Spleen (tissue), 11 donors: ENCODE measurements at regions not wholly inside any gene's neighbourhood (a gene's known extent, or its start where the extent isn't known, plus 50 kb on each side); places are given as distances from the start of the nearest gene placed in this dataset.
A peak's percentile ranks its signal among the peaks of the same experiment; 100 is the strongest.

ENCODE experiments used
- DNase-seq: peaks from one replicate; pipeline ENCODE4 v3.0.0-alpha.2; 2020
- H3K27ac ChIP-seq, 8 donors: fragments of 200-600 bp; sonication (generic) in 7 of 8; 1 replicate in 4 of 8; 2 replicates in 4 of 8; pipeline versions ENCODE4 v1.5.0 to v1.8.0; 2016 to 2021; ENCODE audit warnings: inconsistent platforms in 4 of 8, mild to moderate bottlenecking in 4 of 8, moderate library complexity in 1 of 8
- H3K27me3 ChIP-seq, 7 donors: fragments of 200-600 bp; sonication (generic) in 6 of 7; replicated peaks in 1 of 7; 1 replicate in 4 of 7; 2 replicates in 3 of 7; pipeline versions ENCODE4 v1.5.0 to v1.8.0; 2016 to 2021; ENCODE audit warnings: inconsistent platforms in 3 of 7, mild to moderate bottlenecking in 1 of 7
- H3K36me3 ChIP-seq, 6 donors: fragments of 200-600 bp; sonication (generic) in 5 of 6; 1 replicate in 4 of 6; 2 replicates in 2 of 6; pipeline versions ENCODE4 v1.5.0 to v1.8.0; 2016 to 2021; ENCODE audit warnings: inconsistent platforms in 2 of 6
- H3K4me1 ChIP-seq, 6 donors: fragments of 200-600 bp; sonication (generic) in 5 of 6; 1 replicate in 3 of 6; 2 replicates in 3 of 6; pipeline versions ENCODE4 v1.5.0 to v1.8.0; 2016 to 2021; ENCODE audit warnings: inconsistent platforms in 3 of 6
- H3K4me3 ChIP-seq, 8 donors: fragments of 200-600 bp; sonication (generic) in 7 of 8; 1 replicate in 4 of 8; 2 replicates in 4 of 8; pipeline versions ENCODE4 v1.5.0 to v1.8.0; 2016 to 2021; ENCODE audit warnings: inconsistent platforms in 4 of 8, mild to moderate bottlenecking in 4 of 8, moderate library complexity in 2 of 8
- H3K9me3 ChIP-seq, 8 donors: fragments of 200-600 bp; sonication (generic) in 7 of 8; 1 replicate in 4 of 8; 2 replicates in 4 of 8; pipeline versions ENCODE4 v1.5.0 to v1.8.0; 2016 to 2021; ENCODE audit warnings: inconsistent platforms in 4 of 8
- CTCF ChIP-seq, 11 experiments: fragments of 200-600 bp in 7 of 11; fragments of 450-650 bp in 4 of 11; sonication (generic) in 4 of 11; IDR thresholded peaks in 8 of 11; conservative IDR thresholded peaks in 3 of 11; 1 replicate in 7 of 11; 2 replicates in 4 of 11; pipeline versions ENCODE4 v1.4.0 to v1.8.0; 2016 to 2021; ENCODE audit warnings: antibody characterized with exemption in 11 of 11, inconsistent platforms in 4 of 11, mild to moderate bottlenecking in 1 of 11
- POLR2A ChIP-seq, 3 donors: fragments of 450-650 bp; IDR thresholded peaks; one replicate each; pipeline ENCODE4 v1.5.1; 2017; ENCODE audit warnings: antibody characterized with exemption in 3 of 3, mild to moderate bottlenecking in 1 of 3
- POLR2AphosphoS5 ChIP-seq, 3 donors: sonication (generic); formaldehyde crosslinking; IDR thresholded peaks; one replicate each; pipeline ENCODE4 v1.5.1; 2017; ENCODE audit warnings: antibody characterized with exemption in 3 of 3
- WGBS, 5 donors: extraction: QIAGEN DNeasy Blood & Tissue Kit in 3 of 5; methylation state at CpG; one replicate each; pipeline versions ENCODE4 v1.1.5 to v1.1.7; 2013 to 2018; 5-methylcytosine and 5-hydroxymethylcytosine counted together
- intact Hi-C: fragments of 100-400 bp; cut with DNase I; formaldehyde crosslinking; loops from one replicate; pipeline ENCODE4 v1.15.0; 2023; ENCODE audit warnings: low total_unique reads
- donor health status: healthy with polysubstance abuse.
- donor health status: DM: no; HTN: no; CAD: no; lungs with moderate emphysema.
- donor health status: DM: no; HTN: no; CAD: no.
- donor health status: Bipolar disorder and iron deficiency.
- donor health status: healthy.
- donor health status: DM: no; HTN: no; CAD: no.
- donor health status: DM: yes; HTN: yes; CAD: no.

GRCh38 chr2:198314559-198315153, 510.3 kb downstream of the PLCL1 start:
- Histone ChIP-seq H3K9me3 (no peaks in the 10 kb centered on the region), H3K4me3 (no peak overlapping the region), H3K27me3 (peaks cover 0 to 47% (median 7%) of the 10 kb centered on the region in 7 donors), H3K27ac (no peak overlapping the region), H3K4me1 (peaks cover 0 to 2% (median 0%) of the 10 kb centered on the region in 6 donors), H3K36me3 (no peaks in the 10 kb centered on the region)
- WGBS, 5 donors: 7 to 15% (median 12%) methylated on average over 8 of the region's 8 CpGs
- TF ChIP-seq POLR2A (IDR thresholded peaks at IDR 0.05) (no peak), CTCF (IDR thresholded peaks at IDR 0.05 in 8 of 11, conservative IDR thresholded peaks at IDR 0.05 in 3 of 11) (peak in 8 of 11 experiments; percentile 15 to 59 (median 34))
- intact Hi-C loops: loop anchor here (5.0 kb wide), 1 partner anchor 1423 kb away; no protein-coding TSS in a partner anchor
- no peak for DNase-seq

GRCh38 chr2:198312596-198313483, 508.4 kb downstream of the PLCL1 start:
- no peak overlapping the region for H3K27ac ChIP-seq
- no peak overlapping the region for H3K4me3 ChIP-seq
- H3K27me3 ChIP-seq: peaks cover 0 to 47% (median 5%) of the 10 kb centered on the region in 7 donors
- TF ChIP-seq CTCF (IDR thresholded peaks at IDR 0.05 in 8 of 11, conservative IDR thresholded peaks at IDR 0.05 in 3 of 11): no peak
- TF ChIP-seq POLR2A (IDR thresholded peaks at IDR 0.05): no peak
- no peak for TF ChIP-seq POLR2AphosphoS5 (IDR thresholded peaks at IDR 0.05)
- no peaks in the 10 kb centered on the region for H3K9me3 ChIP-seq
- peaks cover 0 to 3% (median 0%) of the 10 kb centered on the region in 6 donors for H3K4me1 ChIP-seq
- DNase-seq: no peak
- intact Hi-C loops: loop anchor here (5.0 kb wide), 1 partner anchor 1424 kb away; no protein-coding TSS in a partner anchor
- H3K36me3 ChIP-seq: no peaks in the 10 kb centered on the region
- WGBS, 5 donors: 63 to 84% (median 76%) methylated on average over 11 of the region's 11 CpGs

- H3K27me3 ChIP-seq: peaks cover 0 to 44% (median 5%) of the 10 kb centered on the region in 7 donors
- DNase-seq: no peak
- H3K4me3 ChIP-seq: no peak overlapping the region
- no peaks in the 10 kb centered on the region for H3K36me3 ChIP-seq
- H3K4me1 ChIP-seq: peaks cover 0 to 3% (median 0%) of the 10 kb centered on the region in 6 donors
- no peaks in the 10 kb centered on the region for H3K9me3 ChIP-seq
- no peak overlapping the region for H3K27ac ChIP-seq
- intact Hi-C loops: loop anchor here (5.0 kb wide), 1 partner anchor 1426 kb away; no protein-coding TSS in a partner anchor
- 69 to 88% (median 82%) methylated on average over 5 of the region's 5 CpGs for WGBS, 5 donors
- TF ChIP-seq CTCF (IDR thresholded peaks at IDR 0.05 in 8 of 11, conservative IDR thresholded peaks at IDR 0.05 in 3 of 11) (no peak), POLR2AphosphoS5 (IDR thresholded peaks at IDR 0.05) (no peak)
Observed at GRCh38 chr2:198311020-198311419, 506.6 kb downstream of the PLCL1 start.
